Prostate gland (tissue), 2 donors: ENCODE measurements at regions not wholly inside any gene's neighbourhood (a gene's known extent, or its start where the extent isn't known, plus 50 kb on each side); places are given as distances from the start of the nearest gene placed in this dataset.

Experiments used
- CTCF ChIP-seq, 4 experiments: fragments of 200-600 bp in 2 of 4; fragments of 450-650 bp in 2 of 4; sonication (generic) in 2 of 4; IDR thresholded peaks; 1 replicate in 3 of 4; 2 replicates in 1 of 4; pipeline ENCODE4 v1.5.1; 2016 to 2019; ENCODE audit warnings: antibody characterized with exemption in 4 of 4, mild to moderate bottlenecking in 2 of 4, moderate library complexity in 2 of 4
- POLR2A ChIP-seq: fragments of 450-650 bp; IDR thresholded peaks from one replicate; pipeline ENCODE4 v1.6.1; 2016; ENCODE audit warnings: antibody characterized with exemption, mild to moderate bottlenecking

DNA sequence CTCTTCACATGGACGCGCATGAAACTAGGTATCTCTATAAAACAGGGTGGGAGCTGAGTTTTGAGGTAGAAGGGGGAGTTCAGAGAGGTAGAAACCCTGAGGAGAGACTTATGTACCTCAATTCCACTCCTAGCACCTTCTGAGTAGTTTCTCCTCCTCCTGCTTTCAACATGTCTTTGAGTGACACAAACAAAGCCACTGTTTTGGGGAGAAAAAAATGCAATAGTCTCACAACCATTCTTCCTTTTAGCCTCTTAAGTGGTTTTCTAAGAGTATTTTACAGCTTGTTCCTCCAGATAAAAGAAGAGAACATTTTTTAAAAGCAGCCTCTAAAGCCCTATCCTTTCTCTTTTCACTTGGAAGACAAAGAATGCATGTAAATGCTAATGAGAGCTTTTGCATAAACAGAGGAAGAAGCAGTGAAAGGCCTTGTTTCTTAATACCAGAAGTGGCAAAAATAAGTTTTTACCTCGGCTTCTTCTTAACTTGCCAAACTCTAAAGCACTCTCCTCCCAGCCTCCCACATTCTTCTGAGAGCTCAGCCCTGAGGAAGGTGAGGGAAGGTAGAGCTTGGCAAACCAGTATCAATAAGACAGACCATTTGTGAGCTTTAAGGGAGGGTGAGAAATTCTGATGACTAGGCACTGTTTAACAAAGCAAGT is 1304.4 kb upstream of the ACVR2A start:
- TF ChIP-seq POLR2A (no peak), CTCF (IDR thresholded peaks at IDR 0.05) (no peak)
